Nucleus accumbens (tissue), 56 donors: ENCODE measurements at regions not wholly inside any gene's neighbourhood (a gene's known extent, or its start where the extent isn't known, plus 50 kb on each side); places are given as distances from the start of the nearest gene placed in this dataset.

Experiments used
- DNase-seq, 56 donors: peaks; one replicate each; lab custom pipeline; 2025; lab: John Stamatoyannopoulos, UW

- DNase-seq = no peak
Observed at GRCh38 chr2:176658708-176659107, 389.5 kb downstream of the MTX2 start.

- DNase-seq = no peak
Observed at GRCh38 chr2:176662753-176663152, 393.5 kb downstream of the MTX2 start.

GRCh38 chr2:176664478-176664877, 395.2 kb downstream of the MTX2 start:
- DNase-seq = no peak

- no peak for DNase-seq
Observed at GRCh38 chr2:176665086-176665485, 395.8 kb downstream of the MTX2 start.

GRCh38 chr2:176668912-176669311, 399.7 kb downstream of the MTX2 start:
- no peak for DNase-seq

GRCh38 chr2:176669398-176670174, 400.3 kb downstream of the MTX2 start:
- no peak for DNase-seq

- DNase-seq = no peak
Observed at GRCh38 chr2:176675271-176675949, 406.2 kb downstream of the MTX2 start.

- no peak for DNase-seq
Observed at GRCh38 chr2:176677746-176678265, 408.6 kb downstream of the MTX2 start.

- no peak for DNase-seq
Observed at GRCh38 chr2:176678571-176678970, 409.3 kb downstream of the MTX2 start.

- DNase-seq = no peak
Observed at GRCh38 chr2:176679061-176679669, 409.9 kb downstream of the MTX2 start.

- no peak for DNase-seq
Observed at GRCh38 chr2:176680916-176681516, 411.8 kb downstream of the MTX2 start.

GRCh38 chr2:176681584-176682115, 412.4 kb downstream of the MTX2 start:
- no peak for DNase-seq

GRCh38 chr2:176682278-176682677, 413.0 kb downstream of the MTX2 start:
- DNase-seq = no peak

GRCh38 chr2:176683618-176684111, 414.4 kb downstream of the MTX2 start:
- DNase-seq = no peak

- DNase-seq = no peak
Observed at GRCh38 chr2:176685908-176686307, 416.7 kb downstream of the MTX2 start.

- no peak for DNase-seq
Observed at GRCh38 chr2:176686328-176686727, 417.1 kb downstream of the MTX2 start.

- DNase-seq = peak in 15 of 56 donors; percentile 0 to 29 (median 2)
Observed at GRCh38 chr2:176687342-176687741, 418.1 kb downstream of the MTX2 start.

- no peak for DNase-seq
Observed at GRCh38 chr2:176687944-176688343, 418.7 kb downstream of the MTX2 start.

- no peak for DNase-seq
Observed at GRCh38 chr2:176689711-176690110, 420.5 kb downstream of the MTX2 start.

GRCh38 chr2:176691471-176691870, 422.2 kb downstream of the MTX2 start:
- no peak for DNase-seq

GRCh38 chr2:176692533-176692932, 423.3 kb downstream of the MTX2 start:
- no peak for DNase-seq
